ENCODE measurements at regions not wholly inside any gene's neighbourhood (a gene's known extent, or its start where the extent isn't known, plus 50 kb on each side); places are given as distances from the start of the nearest gene placed in this dataset.

GRCh38 chr22:48692734-48693376 lies 1134.8 kb downstream of the BRD1 start (continued):
- TF ChIP-seq STAT5B (CRISPR knock-in tag; IDR thresholded peaks at IDR 0.05) = no peak
- peak; percentile 47 for TF ChIP-seq FOXA3 (CRISPR knock-in tag; IDR thresholded peaks at IDR 0.05)
- peak; percentile 81 for TF ChIP-seq ZNF746 (CRISPR knock-in tag; IDR thresholded peaks at IDR 0.05)
- TF ChIP-seq, protein P1, sequence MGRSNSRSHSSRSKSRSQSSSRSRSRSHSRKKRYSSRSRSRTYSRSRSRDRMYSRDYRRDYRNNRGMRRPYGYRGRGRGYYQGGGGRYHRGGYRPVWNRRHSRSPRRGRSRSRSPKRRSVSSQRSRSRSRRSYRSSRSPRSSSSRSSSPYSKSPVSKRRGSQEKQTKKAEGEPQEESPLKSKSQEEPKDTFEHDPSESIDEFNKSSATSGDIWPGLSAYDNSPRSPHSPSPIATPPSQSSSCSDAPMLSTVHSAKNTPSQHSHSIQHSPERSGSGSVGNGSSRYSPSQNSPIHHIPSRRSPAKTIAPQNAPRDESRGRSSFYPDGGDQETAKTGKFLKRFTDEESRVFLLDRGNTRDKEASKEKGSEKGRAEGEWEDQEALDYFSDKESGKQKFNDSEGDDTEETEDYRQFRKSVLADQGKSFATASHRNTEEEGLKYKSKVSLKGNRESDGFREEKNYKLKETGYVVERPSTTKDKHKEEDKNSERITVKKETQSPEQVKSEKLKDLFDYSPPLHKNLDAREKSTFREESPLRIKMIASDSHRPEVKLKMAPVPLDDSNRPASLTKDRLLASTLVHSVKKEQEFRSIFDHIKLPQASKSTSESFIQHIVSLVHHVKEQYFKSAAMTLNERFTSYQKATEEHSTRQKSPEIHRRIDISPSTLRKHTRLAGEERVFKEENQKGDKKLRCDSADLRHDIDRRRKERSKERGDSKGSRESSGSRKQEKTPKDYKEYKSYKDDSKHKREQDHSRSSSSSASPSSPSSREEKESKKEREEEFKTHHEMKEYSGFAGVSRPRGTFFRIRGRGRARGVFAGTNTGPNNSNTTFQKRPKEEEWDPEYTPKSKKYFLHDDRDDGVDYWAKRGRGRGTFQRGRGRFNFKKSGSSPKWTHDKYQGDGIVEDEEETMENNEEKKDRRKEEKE (IDR thresholded peaks at IDR 0.05) = no peak
- peak; percentile 38; the same call in 1 of the 2 replicates for TF ChIP-seq KDM3A (CRISPR knock-in tag; IDR thresholded peaks at IDR 0.05; ENCODE audit: low read depth)
- no peak for TF ChIP-seq NBN (conservative IDR thresholded peaks at IDR 0.05)
- peak; percentile 98 for TF ChIP-seq ZNF264 (CRISPR knock-in tag; IDR thresholded peaks at IDR 0.05)
- TF ChIP-seq SRSF1 (optimal IDR thresholded peaks at IDR 0.05; ENCODE audit: low read depth, low read length) = no peak
- TF ChIP-seq, protein P2, sequence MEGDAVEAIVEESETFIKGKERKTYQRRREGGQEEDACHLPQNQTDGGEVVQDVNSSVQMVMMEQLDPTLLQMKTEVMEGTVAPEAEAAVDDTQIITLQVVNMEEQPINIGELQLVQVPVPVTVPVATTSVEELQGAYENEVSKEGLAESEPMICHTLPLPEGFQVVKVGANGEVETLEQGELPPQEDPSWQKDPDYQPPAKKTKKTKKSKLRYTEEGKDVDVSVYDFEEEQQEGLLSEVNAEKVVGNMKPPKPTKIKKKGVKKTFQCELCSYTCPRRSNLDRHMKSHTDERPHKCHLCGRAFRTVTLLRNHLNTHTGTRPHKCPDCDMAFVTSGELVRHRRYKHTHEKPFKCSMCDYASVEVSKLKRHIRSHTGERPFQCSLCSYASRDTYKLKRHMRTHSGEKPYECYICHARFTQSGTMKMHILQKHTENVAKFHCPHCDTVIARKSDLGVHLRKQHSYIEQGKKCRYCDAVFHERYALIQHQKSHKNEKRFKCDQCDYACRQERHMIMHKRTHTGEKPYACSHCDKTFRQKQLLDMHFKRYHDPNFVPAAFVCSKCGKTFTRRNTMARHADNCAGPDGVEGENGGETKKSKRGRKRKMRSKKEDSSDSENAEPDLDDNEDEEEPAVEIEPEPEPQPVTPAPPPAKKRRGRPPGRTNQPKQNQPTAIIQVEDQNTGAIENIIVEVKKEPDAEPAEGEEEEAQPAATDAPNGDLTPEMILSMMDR (CRISPR knock-in tag; IDR thresholded peaks at IDR 0.05) = peak; percentile 24; the same call in 1 of the 2 replicates
- TF ChIP-seq ZNF382 (CRISPR knock-in tag; IDR thresholded peaks at IDR 0.05; ENCODE audit: borderline replicate concordance) = no peak
- peak; percentile 92 for TF ChIP-seq HDAC2 (CRISPR knock-in tag; IDR thresholded peaks at IDR 0.05)
- TF ChIP-seq ZXDC (CRISPR knock-in tag; IDR thresholded peaks at IDR 0.05) = no peak
- peak; percentile 49; the same call in 1 of the 2 replicates for TF ChIP-seq ZNF552 (CRISPR knock-in tag; IDR thresholded peaks at IDR 0.05; ENCODE audit: borderline replicate concordance)
- no peak for TF ChIP-seq ATF3 (CRISPR knock-in tag; IDR thresholded peaks at IDR 0.05)
- 0 out of 2 replicates have a peak, but pooled peaks have one; percentile 53 for TF ChIP-seq HINFP (CRISPR knock-in tag; IDR thresholded peaks at IDR 0.05; ENCODE audit: low read depth)
- TF ChIP-seq GATAD1 (CRISPR knock-in tag; IDR thresholded peaks at IDR 0.05) = 0 out of 2 replicates have a peak, but pooled peaks have one; percentile 28
- peak; percentile 70 for TF ChIP-seq KMT2A (CRISPR knock-in tag; IDR thresholded peaks at IDR 0.05)
- peak; percentile 58; the same call in 1 of the 2 replicates for TF ChIP-seq ZNF564 (CRISPR knock-in tag; IDR thresholded peaks at IDR 0.05)
- peak; percentile 31 for TF ChIP-seq AGO1 (IDR thresholded peaks at IDR 0.05; ENCODE audit: low read depth, low read length, poor library complexity, severe bottlenecking)
- TF ChIP-seq PITX1 (CRISPR knock-in tag; IDR thresholded peaks at IDR 0.05) = peak; percentile 66; the same call in 1 of the 2 replicates
- TF ChIP-seq SP5 (CRISPR knock-in tag; IDR thresholded peaks at IDR 0.05; ENCODE audit: borderline replicate concordance, low read depth) = peak; percentile 88
- peak; percentile 80 for TF ChIP-seq NCOA2 (CRISPR knock-in tag; IDR thresholded peaks at IDR 0.05)
- no peak for TF ChIP-seq RFX3 (CRISPR knock-in tag; IDR thresholded peaks at IDR 0.05)

Measured in HepG2 (cell line).